ENCODE measurements at regions not wholly inside any gene's neighbourhood (a gene's known extent, or its start where the extent isn't known, plus 50 kb on each side); places are given as distances from the start of the nearest gene placed in this dataset.
A peak's percentile ranks its signal among the peaks of the same experiment; 100 is the strongest.

- DNase-seq (ENCODE audit: low read depth), result no peak
Measured at GRCh38 chr6:43982084-43982625, 145.1 kb downstream of the MRPL14 start.

GRCh38 chr6:43981363-43981990 is 145.8 kb downstream of the MRPL14 start:
- no peak for DNase-seq (ENCODE audit: low read depth)

GRCh38 chr6:43980004-43980795 is 147.1 kb downstream of the MRPL14 start:
- DNase-seq (ENCODE audit: low read depth), result no peak

DNA sequence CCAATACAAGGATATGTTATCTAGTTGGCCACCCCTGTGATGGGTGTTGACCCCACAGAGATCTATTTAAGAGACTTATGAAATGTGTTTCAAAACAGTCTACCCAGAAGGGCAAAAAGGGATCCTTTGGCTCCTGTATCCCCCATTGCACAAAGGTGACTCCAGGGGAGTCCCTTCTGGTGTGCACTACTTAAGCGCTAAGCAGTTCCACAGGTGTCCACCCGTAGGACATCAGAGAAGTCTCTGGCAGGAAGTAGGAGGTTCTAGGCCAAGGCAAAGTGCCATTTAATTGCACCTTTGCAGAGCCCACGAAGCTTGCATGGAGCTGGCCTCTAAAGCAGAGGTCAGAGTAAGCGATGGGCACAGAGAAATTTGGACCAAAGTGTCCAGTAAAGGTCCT is 147.7 kb downstream of the MRPL14 start:
- DNase-seq (ENCODE audit: low read depth), result no peak

GRCh38 chr6:43978473-43979346 is 148.5 kb downstream of the MRPL14 start:
- no peak for DNase-seq (ENCODE audit: low read depth)

- peak; percentile 59 for DNase-seq (ENCODE audit: low read depth)
Measured at GRCh38 chr6:43977404-43978111, 149.7 kb downstream of the MRPL14 start.

GRCh38 chr6:43976706-43977403 is 150.4 kb downstream of the MRPL14 start:
- no peak for DNase-seq (ENCODE audit: low read depth)

- DNase-seq (ENCODE audit: low read depth), result no peak
Measured at GRCh38 chr6:43974643-43975230, 152.5 kb downstream of the MRPL14 start.

- DNase-seq (ENCODE audit: low read depth), result no peak
Measured at GRCh38 chr6:43973357-43973756, 153.9 kb downstream of the MRPL14 start.

DNA sequence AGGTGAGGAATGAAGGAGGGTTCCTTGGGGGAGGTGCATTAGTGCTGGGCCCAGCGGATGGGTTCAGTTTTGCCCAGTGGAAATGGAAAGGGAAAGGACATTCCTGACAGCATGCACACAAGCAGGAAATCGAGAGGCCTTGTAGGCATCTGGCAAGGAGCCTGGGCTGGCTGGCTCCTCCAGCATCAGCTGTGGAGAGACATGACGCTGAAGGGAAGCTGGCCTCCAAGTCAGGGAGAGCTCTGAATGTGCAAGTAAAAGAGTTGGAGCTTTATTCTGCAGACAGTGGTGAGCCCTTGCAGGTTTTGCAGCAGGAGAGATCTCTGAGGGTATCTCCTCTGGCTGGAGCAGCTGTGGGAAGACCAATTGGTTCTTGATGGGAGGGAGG is 154.3 kb downstream of the MRPL14 start:
- DNase-seq (ENCODE audit: low read depth), result no peak

GRCh38 chr6:43972179-43972912 is 154.9 kb downstream of the MRPL14 start:
- no peak for DNase-seq (ENCODE audit: low read depth)

DNA sequence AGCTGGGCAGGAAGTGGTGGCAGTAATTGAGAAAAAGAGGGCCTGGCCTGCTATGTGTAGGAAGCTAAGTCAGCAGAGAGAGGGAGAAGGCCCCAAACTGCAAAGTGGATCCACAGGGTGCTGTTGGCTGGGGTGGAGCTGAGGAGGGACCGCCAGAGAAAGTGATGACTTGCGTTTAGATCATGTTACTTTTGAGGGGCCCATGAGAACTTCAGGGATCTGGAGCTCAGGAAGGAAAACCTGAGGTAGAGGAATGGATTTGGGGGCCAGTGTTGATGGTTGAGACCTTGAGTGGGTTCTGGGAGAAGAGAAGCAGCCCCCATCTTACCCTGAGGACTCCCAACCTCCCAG is 155.5 kb downstream of the MRPL14 start:
- DNase-seq (ENCODE audit: low read depth), result no peak

DNA sequence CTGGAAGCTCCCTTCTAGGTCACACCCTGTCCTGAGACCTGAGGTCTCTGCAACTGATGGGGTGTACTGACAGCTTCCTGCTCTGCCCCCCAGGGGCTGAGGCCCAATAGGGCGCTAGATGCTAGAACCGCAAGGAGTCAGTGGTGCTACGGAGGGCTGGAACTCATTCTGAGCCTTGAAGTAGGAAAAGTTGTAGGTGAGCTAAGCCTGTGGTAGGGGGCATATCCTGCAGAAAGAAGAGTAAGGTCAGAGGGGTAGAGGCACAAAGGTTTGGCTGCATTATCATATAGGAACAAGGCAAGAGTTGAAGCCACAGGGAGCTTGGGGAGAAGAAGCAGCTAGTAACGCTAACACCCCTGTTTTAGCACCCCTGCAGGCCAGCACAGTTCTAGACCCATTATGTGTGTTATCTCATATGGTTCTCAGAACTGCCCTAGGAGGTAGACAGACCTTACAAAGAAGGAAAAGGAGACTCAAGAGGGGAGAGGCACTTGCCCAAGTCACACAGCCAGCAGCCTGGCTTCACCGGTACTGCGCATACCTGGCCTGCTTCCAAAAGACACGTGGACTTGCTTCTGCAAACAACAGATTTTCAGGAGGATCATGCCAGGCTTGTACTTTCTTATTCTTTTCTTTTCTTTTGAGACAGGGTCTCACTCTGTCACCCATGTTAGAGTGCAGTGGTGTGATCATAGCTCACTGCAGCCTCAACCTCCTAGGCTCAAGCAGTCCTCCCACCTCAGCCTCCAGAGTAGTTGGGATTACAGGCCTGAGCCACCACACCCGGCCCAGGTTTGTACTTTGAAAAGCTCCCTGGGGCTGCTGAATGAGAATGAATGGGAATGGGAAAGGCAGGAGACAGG is 156.1 kb downstream of the MRPL14 start:
- DNase-seq (ENCODE audit: low read depth), result no peak

GRCh38 chr6:43970068-43970912 is 157.0 kb downstream of the MRPL14 start:
- DNase-seq (ENCODE audit: low read depth), result no peak

DNA sequence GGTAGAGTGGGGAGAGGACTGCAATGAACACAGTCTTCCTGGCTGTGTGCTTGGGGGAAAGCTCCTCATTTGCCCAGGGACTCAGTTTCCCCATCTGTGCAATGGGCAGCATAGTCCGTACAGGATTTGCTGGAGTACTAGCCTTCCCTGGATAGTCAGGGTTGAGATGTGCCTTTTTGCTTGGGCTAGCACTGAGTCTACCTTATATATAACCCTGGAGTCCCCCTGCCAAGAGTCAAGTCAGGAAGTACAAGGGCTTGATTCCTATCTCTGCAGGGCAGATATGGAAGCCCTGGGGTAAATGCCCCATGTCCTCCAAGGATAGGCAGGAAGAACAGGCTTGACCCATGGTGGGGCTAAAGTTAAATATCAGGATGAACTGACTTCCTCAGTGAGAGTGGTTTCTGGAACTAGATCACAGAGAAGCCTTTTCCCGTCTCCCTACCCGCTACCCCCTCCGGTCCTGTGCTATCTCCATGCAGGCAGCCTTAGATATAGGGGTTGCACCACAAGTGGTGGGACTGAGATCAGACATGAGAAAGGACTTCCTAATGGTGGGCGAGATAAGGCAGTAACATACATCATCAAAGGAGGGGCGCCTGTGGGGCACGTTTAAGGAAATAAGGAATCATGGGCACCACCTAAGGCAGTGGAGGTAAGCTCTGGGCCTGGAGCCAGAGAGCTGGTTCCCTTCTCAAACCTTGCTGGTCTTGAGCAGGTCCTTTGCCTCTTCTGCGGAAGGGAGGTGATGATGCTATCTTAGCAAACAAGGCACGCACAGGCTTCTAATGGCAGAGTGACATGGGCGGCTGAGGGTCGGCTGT is 157.9 kb downstream of the MRPL14 start:
- DNase-seq (ENCODE audit: low read depth), result peak; percentile 99

DNA sequence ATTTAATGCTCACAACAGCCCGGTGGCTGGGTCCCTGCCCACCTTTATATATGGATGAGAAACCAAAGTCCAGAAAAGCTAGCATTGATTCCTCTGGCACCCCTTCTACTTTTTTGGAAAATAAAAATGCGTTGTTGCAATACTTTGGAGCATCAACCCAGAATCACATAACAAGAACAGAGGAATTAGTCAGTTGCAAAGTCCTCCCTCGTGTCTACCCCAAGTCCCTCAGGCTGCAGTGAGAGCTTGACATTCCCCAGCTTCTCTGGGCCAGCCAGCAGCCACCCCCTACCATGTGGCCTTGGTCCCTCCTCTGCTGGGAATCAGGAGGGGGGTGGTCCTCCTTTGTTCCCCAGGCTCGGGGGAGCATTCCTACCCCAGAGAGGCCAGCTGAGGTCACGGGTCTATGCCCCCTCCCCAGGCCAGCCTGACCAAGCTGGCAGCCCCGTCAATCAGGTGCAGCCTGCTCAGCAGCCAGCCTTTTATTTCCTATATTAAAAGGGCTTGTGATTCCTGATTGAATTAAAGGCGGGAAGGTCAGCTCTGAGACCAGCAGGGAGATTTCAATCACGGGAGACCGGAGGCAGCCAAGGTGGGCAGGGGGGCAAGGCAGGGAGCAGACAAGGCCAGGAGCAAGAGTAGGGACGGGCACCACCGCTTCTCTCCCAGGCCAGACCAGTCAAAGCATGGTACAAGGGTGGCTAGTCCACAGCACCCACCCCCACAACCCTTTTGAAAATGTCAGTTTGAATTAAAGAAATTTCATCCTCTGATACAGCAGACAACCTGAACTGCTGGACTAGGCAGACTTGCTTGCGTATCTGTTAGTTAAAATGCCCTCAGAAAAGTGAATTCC is 158.9 kb downstream of the MRPL14 start:
- DNase-seq (ENCODE audit: low read depth), result no peak
